ENCODE measurements at regions not wholly inside any gene's neighbourhood (a gene's known extent, or its start where the extent isn't known, plus 50 kb on each side); places are given as distances from the start of the nearest gene placed in this dataset.
"Not testable (repeated sequence)": the region's sequence is repeated elsewhere in the genome, so short reads cannot be mapped to it uniquely, and the experiment has no call there.

- TF ChIP-seq TAF1 (IDR thresholded peaks at IDR 0.05; ENCODE audit: borderline replicate concordance, low read depth, low read length) = no peak
- FAIRE-seq = no peak
- DNase-seq (ENCODE audit: insufficient read length) = no peak
Observed at GRCh38 chr4:148649652-148650331, 207.6 kb upstream of the NR3C2 start.

DNA sequence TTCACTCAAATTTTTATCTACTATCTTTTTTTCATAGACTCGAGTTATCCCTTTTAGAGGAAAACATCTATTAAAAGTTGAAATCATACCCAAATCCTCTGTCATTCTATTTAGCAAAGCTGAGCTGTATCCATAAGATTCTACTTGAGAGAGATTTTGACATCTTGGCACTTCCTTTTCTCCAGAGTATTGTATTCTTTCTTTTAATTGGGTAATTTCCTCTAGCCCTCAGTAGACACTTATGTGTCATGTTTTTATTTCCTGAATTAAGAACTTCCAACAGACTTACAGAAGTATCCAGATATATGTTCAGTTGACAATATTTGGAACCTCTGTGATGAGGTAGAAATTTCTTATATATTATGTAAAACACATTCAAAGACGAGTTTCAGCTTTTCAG is 201.6 kb upstream of the NR3C2 start:
- TF ChIP-seq POLR2AphosphoS5 (IDR thresholded peaks at IDR 0.05; ENCODE audit: low read depth, low read length) = no peak
- no peak for TF ChIP-seq POLR2A (IDR thresholded peaks at IDR 0.05; ENCODE audit: low read depth, low read length)
- TF ChIP-seq TAF1 (IDR thresholded peaks at IDR 0.05; ENCODE audit: borderline replicate concordance, low read depth, low read length) = no peak
- FAIRE-seq (no peak), DNase-seq (ENCODE audit: insufficient read length) (no peak)

GRCh38 chr4:148642907-148643306 is 200.7 kb upstream of the NR3C2 start:
- DNase-seq (ENCODE audit: insufficient read length) (no peak), FAIRE-seq (no peak)
- TF ChIP-seq TAF1 (IDR thresholded peaks at IDR 0.05; ENCODE audit: borderline replicate concordance, low read depth, low read length) (no peak), POLR2A (IDR thresholded peaks at IDR 0.05; ENCODE audit: low read depth, low read length) (no peak), POLR2AphosphoS5 (IDR thresholded peaks at IDR 0.05; ENCODE audit: low read depth, low read length) (no peak)

DNA sequence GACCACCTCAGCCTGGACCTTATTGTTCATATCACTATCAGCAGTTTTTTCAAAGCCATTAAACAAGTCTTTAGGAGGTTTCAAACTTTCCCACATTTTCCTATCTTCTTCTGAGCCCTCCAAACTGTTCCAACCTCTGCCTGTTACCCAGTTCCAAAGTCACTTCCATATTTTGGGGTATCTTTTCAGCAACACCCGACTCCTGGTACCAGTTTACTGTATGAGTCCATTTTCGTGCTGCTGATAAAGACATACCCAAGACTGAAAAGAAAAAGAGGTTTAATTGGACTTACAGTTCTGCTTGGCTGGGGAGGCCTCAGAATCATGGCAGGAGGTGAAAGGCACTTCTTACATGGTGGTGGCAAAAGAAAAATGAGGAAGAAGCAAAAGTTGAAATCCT is 195.9 kb upstream of the NR3C2 start:
- not testable (repeated sequence) for DNase-seq (ENCODE audit: insufficient read length); FAIRE-seq

DNA sequence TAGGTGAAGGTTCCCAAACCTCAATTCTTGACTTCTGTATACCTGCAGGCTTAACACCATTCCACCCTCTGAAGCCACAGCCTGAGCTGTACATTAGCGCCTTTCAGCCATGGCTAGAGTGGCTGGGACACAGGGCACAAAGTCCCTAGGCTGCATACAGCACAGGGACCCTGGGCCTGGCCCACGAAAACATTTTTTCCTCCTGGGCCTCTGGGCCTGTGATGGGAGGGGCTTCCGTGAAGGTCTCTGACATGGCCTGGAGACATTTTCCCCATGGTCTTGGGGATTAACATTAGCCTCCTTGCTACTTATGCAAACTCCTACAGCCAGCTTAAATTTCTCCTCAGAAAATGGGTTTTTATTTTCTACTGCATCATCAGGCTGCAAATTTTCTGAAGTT is 195.2 kb upstream of the NR3C2 start:
- DNase-seq (ENCODE audit: insufficient read length); FAIRE-seq: not testable (repeated sequence)

GRCh38 chr4:148634476-148634875 is 192.3 kb upstream of the NR3C2 start:
- TF ChIP-seq POLR2AphosphoS5 (IDR thresholded peaks at IDR 0.05; ENCODE audit: low read depth, low read length) (no peak), POLR2A (IDR thresholded peaks at IDR 0.05; ENCODE audit: low read depth, low read length) (no peak), TAF1 (IDR thresholded peaks at IDR 0.05; ENCODE audit: borderline replicate concordance, low read depth, low read length) (no peak)
- DNase-seq (ENCODE audit: insufficient read length) (no peak), FAIRE-seq (no peak)

GRCh38 chr4:148633720-148634119 is 191.5 kb upstream of the NR3C2 start:
- TF ChIP-seq POLR2A (IDR thresholded peaks at IDR 0.05; ENCODE audit: low read depth, low read length) (no peak), POLR2AphosphoS5 (IDR thresholded peaks at IDR 0.05; ENCODE audit: low read depth, low read length) (no peak), TAF1 (IDR thresholded peaks at IDR 0.05; ENCODE audit: borderline replicate concordance, low read depth, low read length) (no peak)
- DNase-seq (ENCODE audit: insufficient read length) (no peak), FAIRE-seq (no peak)

DNA sequence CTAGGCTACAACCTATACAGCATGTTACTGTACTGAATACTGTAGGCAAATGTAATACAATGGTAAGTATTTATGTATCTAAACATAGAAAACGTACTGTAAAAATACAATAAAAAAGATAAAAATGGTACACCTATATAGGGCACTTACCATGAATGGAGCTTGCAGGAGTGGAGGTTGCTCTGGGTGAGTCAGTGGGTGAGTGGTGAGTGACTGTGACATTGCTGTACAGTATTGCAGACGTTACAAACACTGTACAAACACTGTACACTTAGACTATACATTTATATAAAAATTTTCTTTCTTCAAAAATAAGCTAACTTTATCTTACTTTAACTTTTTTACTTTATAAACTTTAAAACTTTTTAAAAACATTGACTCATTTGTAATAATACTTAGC is 190.3 kb upstream of the NR3C2 start:
- no peak for DNase-seq (ENCODE audit: insufficient read length)
- no peak for FAIRE-seq
- TF ChIP-seq TAF1 (IDR thresholded peaks at IDR 0.05; ENCODE audit: borderline replicate concordance, low read depth, low read length) (no peak), POLR2AphosphoS5 (IDR thresholded peaks at IDR 0.05; ENCODE audit: low read depth, low read length) (no peak), POLR2A (IDR thresholded peaks at IDR 0.05; ENCODE audit: low read depth, low read length) (no peak)

GRCh38 chr4:148630051-148630450 is 187.8 kb upstream of the NR3C2 start:
- DNase-seq (ENCODE audit: insufficient read length) = no peak
- no peak for FAIRE-seq
- TF ChIP-seq TAF1 (IDR thresholded peaks at IDR 0.05; ENCODE audit: borderline replicate concordance, low read depth, low read length) = no peak
- TF ChIP-seq POLR2A (IDR thresholded peaks at IDR 0.05; ENCODE audit: low read depth, low read length) = no peak
- TF ChIP-seq POLR2AphosphoS5 (IDR thresholded peaks at IDR 0.05; ENCODE audit: low read depth, low read length) = no peak

DNA sequence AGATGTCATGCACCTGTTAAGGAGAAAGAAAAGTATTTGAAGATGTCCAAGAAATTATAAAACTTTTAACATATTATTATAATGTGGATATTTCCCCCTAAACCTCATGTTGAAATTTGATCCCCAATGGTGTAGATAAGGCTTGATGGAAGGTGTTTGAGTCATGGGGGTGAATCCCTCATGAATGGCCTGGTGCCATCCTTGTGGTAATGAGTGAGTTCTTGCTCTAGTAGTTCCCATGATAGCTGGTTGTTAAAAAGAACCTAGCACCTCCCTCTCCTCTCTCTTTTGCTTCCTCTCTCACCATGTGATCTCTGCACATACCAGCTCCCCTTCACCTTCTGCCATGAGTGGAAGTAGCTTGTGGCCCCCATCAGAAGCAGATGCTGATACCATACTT is 176.6 kb upstream of the NR3C2 start:
- TF ChIP-seq POLR2A (IDR thresholded peaks at IDR 0.05; ENCODE audit: low read depth, low read length) (no peak), POLR2AphosphoS5 (IDR thresholded peaks at IDR 0.05; ENCODE audit: low read depth, low read length) (no peak), TAF1 (IDR thresholded peaks at IDR 0.05; ENCODE audit: borderline replicate concordance, low read depth, low read length) (no peak)
- FAIRE-seq = no peak
- no peak for DNase-seq (ENCODE audit: insufficient read length)

DNA sequence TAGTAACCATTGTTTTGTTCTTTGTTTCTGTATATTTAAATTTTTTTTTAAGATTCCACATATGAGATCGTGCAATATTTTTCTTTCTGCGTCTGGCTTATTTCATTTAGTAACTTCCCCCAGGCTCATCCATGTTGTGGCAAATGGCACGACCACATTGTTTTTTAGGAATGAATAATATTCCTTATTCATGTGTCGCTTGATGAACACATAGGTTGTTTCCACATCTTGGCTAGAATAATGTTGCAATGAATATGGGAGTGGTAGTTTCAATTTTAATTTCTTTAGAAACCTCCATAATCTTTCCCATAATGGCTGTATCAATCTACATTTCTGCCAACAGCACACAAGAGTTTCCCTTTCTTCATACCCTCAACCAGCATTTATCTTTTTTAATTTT is 166.8 kb upstream of the NR3C2 start:
- TF ChIP-seq TAF1 (IDR thresholded peaks at IDR 0.05; ENCODE audit: borderline replicate concordance, low read depth, low read length) = no peak
- no peak for TF ChIP-seq POLR2AphosphoS5 (IDR thresholded peaks at IDR 0.05; ENCODE audit: low read depth, low read length)
- TF ChIP-seq POLR2A (IDR thresholded peaks at IDR 0.05; ENCODE audit: low read depth, low read length) = no peak
- no peak for FAIRE-seq
- no peak for DNase-seq (ENCODE audit: insufficient read length)

DNA sequence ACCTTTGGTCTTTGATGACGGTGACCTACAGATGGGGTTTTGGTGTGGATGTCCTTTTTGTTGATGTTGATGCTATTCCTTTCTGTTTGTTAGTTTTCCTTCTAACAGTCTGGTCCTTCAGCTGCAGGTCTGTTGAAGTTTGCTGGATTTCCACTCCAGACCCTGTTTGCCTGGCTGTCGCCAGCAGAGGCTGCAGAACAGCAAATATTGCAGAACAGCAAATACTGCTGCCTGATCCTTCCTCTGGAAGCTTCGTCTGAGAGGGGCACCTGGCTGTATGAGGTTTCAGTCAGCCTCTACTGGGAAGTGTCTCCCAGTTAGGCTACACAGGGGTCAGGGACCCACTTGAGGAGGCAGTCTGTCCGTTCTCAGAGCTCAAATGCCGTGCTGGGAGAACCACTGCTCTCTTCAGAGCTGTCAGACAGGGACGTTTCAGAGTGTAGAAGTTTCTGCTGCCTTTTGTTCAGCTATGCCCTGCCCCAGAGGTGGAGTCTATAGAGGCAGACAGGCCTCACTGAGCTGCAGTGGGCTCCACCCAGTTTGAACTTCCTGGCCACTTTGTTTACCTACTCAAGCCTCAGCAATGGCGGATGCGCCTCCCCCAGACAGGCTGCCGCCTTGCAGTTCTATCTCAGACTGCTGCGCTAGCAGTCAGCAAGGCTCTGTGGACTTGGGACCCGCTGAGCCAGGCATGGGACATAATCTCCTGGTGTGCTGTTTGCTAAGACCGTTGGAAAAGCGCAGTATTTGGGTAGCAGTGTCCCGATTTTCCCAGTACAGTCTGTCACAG is 156.4 kb upstream of the NR3C2 start:
- DNase-seq (ENCODE audit: insufficient read length); FAIRE-seq: not testable (repeated sequence)

DNA sequence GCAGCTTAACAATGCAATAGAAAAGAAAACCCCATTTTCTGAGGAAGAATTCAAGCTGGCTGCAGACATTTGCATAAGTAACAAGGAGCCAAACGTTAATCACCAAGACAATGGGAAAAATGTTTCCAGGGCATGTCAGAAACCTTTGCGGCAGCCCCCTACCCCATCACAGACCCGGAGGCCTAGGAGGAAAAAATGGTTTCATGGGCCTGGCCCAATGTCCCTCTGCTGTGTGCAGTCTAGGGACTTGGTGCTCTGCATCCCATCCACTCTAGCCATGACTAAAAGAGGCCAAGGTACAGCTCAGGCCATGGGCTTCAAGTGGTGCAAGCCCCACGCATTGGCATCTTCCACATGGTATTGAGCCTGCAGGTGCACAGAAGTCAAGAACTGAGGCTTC is 147.0 kb upstream of the NR3C2 start:
- DNase-seq (ENCODE audit: insufficient read length) = no peak
- TF ChIP-seq TAF1 (IDR thresholded peaks at IDR 0.05; ENCODE audit: borderline replicate concordance, low read depth, low read length) = no peak
- no peak for TF ChIP-seq POLR2AphosphoS5 (IDR thresholded peaks at IDR 0.05; ENCODE audit: low read depth, low read length)
- TF ChIP-seq POLR2A (IDR thresholded peaks at IDR 0.05; ENCODE audit: low read depth, low read length) = no peak
- no peak for FAIRE-seq
